GM21529 (cell line): ENCODE measurements at regions not wholly inside any gene's neighbourhood (a gene's known extent, or its start where the extent isn't known, plus 50 kb on each side); places are given as distances from the start of the nearest gene placed in this dataset.

Experiments
- ATAC-seq: cut with Tn5 transposase; IDR thresholded peaks from one replicate; pipeline ENCODE4 v1.9.1; 2021; ENCODE audit not compliant: unreplicated experiment

GRCh38 chr1:238153939-238154338 is 263.2 kb upstream of the ZP4 start:
- no peak for ATAC-seq

GRCh38 chr1:238153253-238153652 is 262.5 kb upstream of the ZP4 start:
- ATAC-seq: no peak

GRCh38 chr1:238152119-238152518 is 261.4 kb upstream of the ZP4 start:
- ATAC-seq: no peak

- no peak for ATAC-seq
Measured at GRCh38 chr1:238143038-238143437, 252.3 kb upstream of the ZP4 start.

GRCh38 chr1:238141353-238141752 is 250.6 kb upstream of the ZP4 start:
- no peak for ATAC-seq

GRCh38 chr1:238139713-238140112 is 249.0 kb upstream of the ZP4 start:
- no peak for ATAC-seq

GRCh38 chr1:238138059-238138626 is 247.4 kb upstream of the ZP4 start:
- ATAC-seq: no peak

- no peak for ATAC-seq
Measured at GRCh38 chr1:238135708-238136664, 245.3 kb upstream of the ZP4 start.

- ATAC-seq: no peak
Measured at GRCh38 chr1:238129677-238130076, 239.0 kb upstream of the ZP4 start.

- ATAC-seq: no peak
Measured at GRCh38 chr1:238123201-238123600, 232.5 kb upstream of the ZP4 start.

- ATAC-seq: no peak
Measured at GRCh38 chr1:238119861-238120260, 229.1 kb upstream of the ZP4 start.

- no peak for ATAC-seq
Measured at GRCh38 chr1:238119060-238119459, 228.3 kb upstream of the ZP4 start.

GRCh38 chr1:238115852-238116251 is 225.1 kb upstream of the ZP4 start:
- ATAC-seq: no peak

GRCh38 chr1:238112952-238113621 is 222.4 kb upstream of the ZP4 start:
- ATAC-seq: no peak

- no peak for ATAC-seq
Measured at GRCh38 chr1:238111516-238111915, 220.8 kb upstream of the ZP4 start.

- no peak for ATAC-seq
Measured at GRCh38 chr1:238111081-238111480, 220.4 kb upstream of the ZP4 start.

GRCh38 chr1:238108417-238108816 is 217.7 kb upstream of the ZP4 start:
- ATAC-seq: no peak

GRCh38 chr1:238107322-238107721 is 216.6 kb upstream of the ZP4 start:
- ATAC-seq: no peak

GRCh38 chr1:238104752-238105151 is 214.0 kb upstream of the ZP4 start:
- no peak for ATAC-seq

GRCh38 chr1:238101923-238102322 is 211.2 kb upstream of the ZP4 start:
- ATAC-seq: no peak

GRCh38 chr1:238099871-238100270 is 209.1 kb upstream of the ZP4 start:
- ATAC-seq: no peak

- no peak for ATAC-seq
Measured at GRCh38 chr1:238089615-238090014, 198.9 kb upstream of the ZP4 start.
